Gastroesophageal sphincter (tissue), 3 donors: ENCODE measurements at regions not wholly inside any gene's neighbourhood (a gene's known extent, or its start where the extent isn't known, plus 50 kb on each side); places are given as distances from the start of the nearest gene placed in this dataset.

ENCODE experiments used
- POLR2A ChIP-seq, 2 donors: fragments of 450-650 bp; IDR thresholded peaks; one replicate each; pipeline ENCODE4 v1.6.1; 2017; ENCODE audit warnings: antibody characterized with exemption in 2 of 2, mild to moderate bottlenecking in 2 of 2, moderate library complexity in 1 of 2
- POLR2AphosphoS5 ChIP-seq: sonication (generic); formaldehyde crosslinking; IDR thresholded peaks from one replicate; pipeline ENCODE4 v1.6.1; 2017; ENCODE audit warnings: antibody characterized with exemption
- TF ChIP-seq, protein P1 (sequence below), 4 experiments: fragments of 200-600 bp in 2 of 4; fragments of 450-650 bp in 2 of 4; sonication (generic) in 1 of 4; IDR thresholded peaks; one replicate each; pipeline ENCODE4 v1.5.1; 2017 to 2019; ENCODE audit warnings: antibody characterized with exemption in 4 of 4, mild to moderate bottlenecking in 2 of 4, moderate library complexity in 2 of 4

GRCh38 chr14:95006051-95006450 is 151.3 kb downstream of the DICER1 start:
- no peak for TF ChIP-seq POLR2A (IDR thresholded peaks at IDR 0.05)
- TF ChIP-seq, protein P1, sequence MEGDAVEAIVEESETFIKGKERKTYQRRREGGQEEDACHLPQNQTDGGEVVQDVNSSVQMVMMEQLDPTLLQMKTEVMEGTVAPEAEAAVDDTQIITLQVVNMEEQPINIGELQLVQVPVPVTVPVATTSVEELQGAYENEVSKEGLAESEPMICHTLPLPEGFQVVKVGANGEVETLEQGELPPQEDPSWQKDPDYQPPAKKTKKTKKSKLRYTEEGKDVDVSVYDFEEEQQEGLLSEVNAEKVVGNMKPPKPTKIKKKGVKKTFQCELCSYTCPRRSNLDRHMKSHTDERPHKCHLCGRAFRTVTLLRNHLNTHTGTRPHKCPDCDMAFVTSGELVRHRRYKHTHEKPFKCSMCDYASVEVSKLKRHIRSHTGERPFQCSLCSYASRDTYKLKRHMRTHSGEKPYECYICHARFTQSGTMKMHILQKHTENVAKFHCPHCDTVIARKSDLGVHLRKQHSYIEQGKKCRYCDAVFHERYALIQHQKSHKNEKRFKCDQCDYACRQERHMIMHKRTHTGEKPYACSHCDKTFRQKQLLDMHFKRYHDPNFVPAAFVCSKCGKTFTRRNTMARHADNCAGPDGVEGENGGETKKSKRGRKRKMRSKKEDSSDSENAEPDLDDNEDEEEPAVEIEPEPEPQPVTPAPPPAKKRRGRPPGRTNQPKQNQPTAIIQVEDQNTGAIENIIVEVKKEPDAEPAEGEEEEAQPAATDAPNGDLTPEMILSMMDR (IDR thresholded peaks at IDR 0.05), result no peak
- no peak for TF ChIP-seq POLR2AphosphoS5
